ENCODE measurements at regions not wholly inside any gene's neighbourhood (a gene's known extent, or its start where the extent isn't known, plus 50 kb on each side); places are given as distances from the start of the nearest gene placed in this dataset.

DNA sequence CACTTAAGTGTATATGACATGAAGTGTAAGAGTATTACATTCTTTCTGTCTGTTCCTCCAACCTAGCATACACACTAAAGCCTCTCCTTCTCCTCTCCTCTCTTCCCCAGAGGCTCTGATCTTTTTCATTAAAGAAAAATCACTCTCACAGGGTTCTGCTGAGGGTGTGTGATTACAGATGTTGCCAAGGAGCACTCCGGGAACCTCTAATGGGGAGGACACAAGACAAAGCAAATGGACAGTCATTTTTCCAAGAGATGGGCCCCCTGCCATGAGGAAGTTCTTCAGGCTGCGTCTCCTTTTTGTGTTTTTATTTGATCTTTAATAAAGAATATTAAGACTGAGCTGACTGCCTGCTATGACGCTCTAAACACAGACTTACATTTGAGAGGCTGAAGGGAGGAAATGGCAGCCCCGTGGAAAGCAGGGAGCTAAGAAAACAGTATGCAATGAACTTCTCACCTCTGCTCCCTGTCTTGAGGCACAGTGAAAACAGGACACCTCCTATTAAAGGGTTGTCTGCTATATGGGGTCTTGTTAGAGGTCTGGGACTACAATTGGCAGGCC lies 578.1 kb downstream of the PIK3C3 start:
- no peak for TF ChIP-seq EZH2 (IDR thresholded peaks at IDR 0.05; ENCODE audit: insufficient read depth, poor library complexity, severe bottlenecking)
- no peak for TF ChIP-seq EZH2phosphoT487 (IDR thresholded peaks at IDR 0.05; ENCODE audit: insufficient read depth, low read depth)
